ENCODE measurements at regions not wholly inside any gene's neighbourhood (a gene's known extent, or its start where the extent isn't known, plus 50 kb on each side); places are given as distances from the start of the nearest gene placed in this dataset.

DNA sequence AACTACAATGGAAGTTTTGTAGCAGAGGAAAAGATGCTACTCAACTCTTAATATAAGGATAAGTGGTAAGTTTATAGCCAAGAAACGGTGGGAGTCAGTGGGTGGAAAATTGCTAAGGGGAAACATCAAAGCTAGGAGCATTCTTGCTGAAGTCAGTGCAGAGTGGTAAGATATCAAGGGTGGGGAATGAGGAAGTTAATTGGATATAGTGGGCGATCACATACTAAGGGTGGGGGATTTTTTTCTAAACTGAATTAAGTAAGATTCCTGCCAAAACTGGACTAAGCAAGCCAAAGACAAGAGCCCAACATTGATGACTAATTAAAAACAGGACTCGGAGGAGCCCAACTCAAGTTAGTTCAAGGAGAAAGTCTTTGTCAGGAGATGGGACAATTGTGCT lies 525.4 kb downstream of the CCDC85A start:
- Histone ChIP-seq H3K9me3 (replicated peaks; ENCODE audit: insufficient read depth, low read length) (no peaks in the 10 kb centered on the region), H4K20me1 (ENCODE audit: insufficient read depth, low read length) (no peaks in the 10 kb centered on the region), H2AFZ (ENCODE audit: low read length) (no peak overlapping the region), H3K4me3 (ENCODE audit: low read length) (no peak overlapping the region), H3K4me2 (ENCODE audit: low read depth, low read length) (no peak overlapping the region), H3K4me1 (ENCODE audit: low read length) (no peaks in the 10 kb centered on the region), H3K27me3 (replicated peaks; ENCODE audit: insufficient read depth, low read length) (no peaks in the 10 kb centered on the region), H3F3A (ENCODE audit: insufficient read depth, low read length) (no peaks in the 10 kb centered on the region), H3K9me2 (replicated peaks; ENCODE audit: insufficient read depth, low read length) (no peaks in the 10 kb centered on the region), H3K36me3 (replicated peaks; ENCODE audit: insufficient read depth, low read length) (no peaks in the 10 kb centered on the region), H3K79me2 (ENCODE audit: low read length) (no peaks in the 10 kb centered on the region), H3K27ac (ENCODE audit: low read length) (no peak overlapping the region), H3K9ac (ENCODE audit: low read length) (no peak overlapping the region)
- DNase-seq: no peak
- TF ChIP-seq, protein P1, sequence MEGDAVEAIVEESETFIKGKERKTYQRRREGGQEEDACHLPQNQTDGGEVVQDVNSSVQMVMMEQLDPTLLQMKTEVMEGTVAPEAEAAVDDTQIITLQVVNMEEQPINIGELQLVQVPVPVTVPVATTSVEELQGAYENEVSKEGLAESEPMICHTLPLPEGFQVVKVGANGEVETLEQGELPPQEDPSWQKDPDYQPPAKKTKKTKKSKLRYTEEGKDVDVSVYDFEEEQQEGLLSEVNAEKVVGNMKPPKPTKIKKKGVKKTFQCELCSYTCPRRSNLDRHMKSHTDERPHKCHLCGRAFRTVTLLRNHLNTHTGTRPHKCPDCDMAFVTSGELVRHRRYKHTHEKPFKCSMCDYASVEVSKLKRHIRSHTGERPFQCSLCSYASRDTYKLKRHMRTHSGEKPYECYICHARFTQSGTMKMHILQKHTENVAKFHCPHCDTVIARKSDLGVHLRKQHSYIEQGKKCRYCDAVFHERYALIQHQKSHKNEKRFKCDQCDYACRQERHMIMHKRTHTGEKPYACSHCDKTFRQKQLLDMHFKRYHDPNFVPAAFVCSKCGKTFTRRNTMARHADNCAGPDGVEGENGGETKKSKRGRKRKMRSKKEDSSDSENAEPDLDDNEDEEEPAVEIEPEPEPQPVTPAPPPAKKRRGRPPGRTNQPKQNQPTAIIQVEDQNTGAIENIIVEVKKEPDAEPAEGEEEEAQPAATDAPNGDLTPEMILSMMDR (IDR thresholded peaks at IDR 0.05; ENCODE audit: low read length): no peak
- TF ChIP-seq EZH2phosphoT487 (IDR thresholded peaks at IDR 0.05; ENCODE audit: low read length) (no peak), EZH2 (optimal IDR thresholded peaks at IDR 0.05; ENCODE audit: low read depth, low read length) (no peak)

DNA sequence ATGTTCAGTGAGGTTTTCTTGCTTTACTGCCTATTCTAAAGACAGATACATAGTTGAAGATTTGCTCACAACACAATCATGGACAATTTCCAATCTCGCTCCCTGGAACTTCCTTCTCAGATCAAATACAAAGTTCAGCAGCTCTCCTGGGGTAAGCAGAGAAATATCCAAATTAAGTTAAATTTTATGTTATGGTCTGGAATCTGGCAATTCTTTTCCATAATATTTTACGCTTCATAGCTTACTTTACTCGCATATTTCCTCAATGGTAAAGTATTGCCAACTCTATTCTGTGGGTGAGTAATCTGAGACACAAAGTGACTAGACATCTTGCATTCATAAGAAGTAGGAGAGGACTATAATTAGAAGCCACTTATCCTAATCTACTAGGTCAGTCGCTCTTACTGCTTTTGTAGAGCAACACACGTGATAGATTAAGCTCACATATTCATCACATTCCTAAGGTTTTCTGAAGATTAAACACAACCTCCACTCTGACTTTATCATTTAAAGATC lies 529.4 kb downstream of the CCDC85A start:
- H3F3A ChIP-seq (ENCODE audit: insufficient read depth, low read length): no peaks in the 10 kb centered on the region
- TF ChIP-seq EZH2 (optimal IDR thresholded peaks at IDR 0.05; ENCODE audit: low read depth, low read length) (no peak), EZH2phosphoT487 (IDR thresholded peaks at IDR 0.05; ENCODE audit: low read length) (no peak)
- TF ChIP-seq, protein P1 (IDR thresholded peaks at IDR 0.05; ENCODE audit: low read length): no peak
- H3K4me3 ChIP-seq (ENCODE audit: low read length): no peak overlapping the region
- no peaks in the 10 kb centered on the region for H3K79me2 ChIP-seq (ENCODE audit: low read length)
- H3K9me3 ChIP-seq (replicated peaks; ENCODE audit: insufficient read depth, low read length): no peaks in the 10 kb centered on the region
- H3K4me2 ChIP-seq (ENCODE audit: low read depth, low read length): no peak overlapping the region
- no peaks in the 10 kb centered on the region for H3K27me3 ChIP-seq (replicated peaks; ENCODE audit: insufficient read depth, low read length)
- no peak for DNase-seq
- H4K20me1 ChIP-seq (ENCODE audit: insufficient read depth, low read length): no peaks in the 10 kb centered on the region
- H2AFZ ChIP-seq (ENCODE audit: low read length): no peak overlapping the region
- H3K9ac ChIP-seq (ENCODE audit: low read length): no peak overlapping the region
- no peaks in the 10 kb centered on the region for H3K9me2 ChIP-seq (replicated peaks; ENCODE audit: insufficient read depth, low read length)
- H3K4me1 ChIP-seq (ENCODE audit: low read length): no peaks in the 10 kb centered on the region
- no peaks in the 10 kb centered on the region for H3K36me3 ChIP-seq (replicated peaks; ENCODE audit: insufficient read depth, low read length)
- H3K27ac ChIP-seq (ENCODE audit: low read length): no peak overlapping the region

- Histone ChIP-seq H3K4me2 (ENCODE audit: low read depth, low read length) (no peak overlapping the region), H2AFZ (ENCODE audit: low read length) (no peak overlapping the region), H3K4me3 (ENCODE audit: low read length) (no peak overlapping the region), H3K9me2 (replicated peaks; ENCODE audit: insufficient read depth, low read length) (no peaks in the 10 kb centered on the region), H3K9ac (ENCODE audit: low read length) (no peak overlapping the region), H3K27me3 (replicated peaks; ENCODE audit: insufficient read depth, low read length) (no peaks in the 10 kb centered on the region), H3F3A (ENCODE audit: insufficient read depth, low read length) (no peaks in the 10 kb centered on the region), H3K36me3 (replicated peaks; ENCODE audit: insufficient read depth, low read length) (no peaks in the 10 kb centered on the region), H3K4me1 (ENCODE audit: low read length) (no peaks in the 10 kb centered on the region), H4K20me1 (ENCODE audit: insufficient read depth, low read length) (no peaks in the 10 kb centered on the region), H3K9me3 (replicated peaks; ENCODE audit: insufficient read depth, low read length) (no peaks in the 10 kb centered on the region), H3K27ac (ENCODE audit: low read length) (no peak overlapping the region), H3K79me2 (ENCODE audit: low read length) (no peaks in the 10 kb centered on the region)
- TF ChIP-seq EZH2 (optimal IDR thresholded peaks at IDR 0.05; ENCODE audit: low read depth, low read length): no peak
- TF ChIP-seq EZH2phosphoT487 (IDR thresholded peaks at IDR 0.05; ENCODE audit: low read length): no peak
- TF ChIP-seq, protein P1 (IDR thresholded peaks at IDR 0.05; ENCODE audit: low read length): no peak
- DNase-seq: no peak
Measured at GRCh38 chr2:56713978-56714377, 530.2 kb downstream of the CCDC85A start.
